Keratinocyte (primary cell): ENCODE measurements at regions not wholly inside any gene's neighbourhood (a gene's known extent, or its start where the extent isn't known, plus 50 kb on each side); places are given as distances from the start of the nearest gene placed in this dataset.

ENCODE experiments used
- DNase-seq: peaks from one replicate; pipeline ENCODE4 v3.0.0-alpha.2; 2011; ENCODE audit warnings: low read depth, missing footprints, low spot score
- FAIRE-seq: peaks from 2 replicates; lab custom pipeline; 2011; peaks lifted over from hg19 to GRCh38; lab: Jason Lieb, UNC
- H2AFZ ChIP-seq: 2 replicates; pipeline ENCODE4 v1.6.0; 2012; ENCODE audit warnings: low read length, control low read depth, inconsistent platforms; ENCODE audit not compliant: control insufficient read depth
- H3K27ac ChIP-seq: 2 replicates; pipeline ENCODE4 v1.5.1; 2011; ENCODE audit warnings: low read length; ENCODE audit not compliant: control insufficient read depth, insufficient read depth
- H3K27me3 ChIP-seq: 3 replicates; pipeline ENCODE4 v1.6.0; 2011; ENCODE audit warnings: low read length; ENCODE audit not compliant: control insufficient read depth, insufficient read depth; ENCODE audit errors: extremely low read depth
- H3K36me3 ChIP-seq, 2 experiments: 2 replicates in 1 of 2; 3 replicates in 1 of 2; pipeline ENCODE4 v1.5.1; 2011; ENCODE audit warnings: low read length in 2 of 2, mild to moderate bottlenecking in 1 of 2; ENCODE audit not compliant: control insufficient read depth in 2 of 2, insufficient read depth in 2 of 2; ENCODE audit errors: extremely low read depth in 1 of 2
- H3K4me1 ChIP-seq: 3 replicates; pipeline ENCODE4 v1.5.1; 2011; ENCODE audit warnings: low read length; ENCODE audit not compliant: control insufficient read depth, insufficient read depth; ENCODE audit errors: extremely low read depth
- H3K4me2 ChIP-seq: 3 replicates; pipeline ENCODE4 v1.6.0; 2011; ENCODE audit warnings: low read depth, low read length; ENCODE audit not compliant: control insufficient read depth, insufficient read depth; ENCODE audit errors: extremely low read depth
- H3K4me3 ChIP-seq, 3 experiments: fragments of 200-600 bp in 1 of 3; sonication (generic) in 1 of 3; 2 replicates in 2 of 3; 3 replicates in 1 of 3; pipeline ENCODE4 v1.5.1; 2011 to 2016; ENCODE audit warnings: low read length in 3 of 3, mild to moderate bottlenecking in 3 of 3, control low read depth in 2 of 3, inconsistent platforms in 1 of 3, low read depth in 1 of 3, mixed read lengths in 1 of 3, mixed run types in 1 of 3, moderate library complexity in 1 of 3; ENCODE audit not compliant: control insufficient read depth in 2 of 3, insufficient read depth in 2 of 3; ENCODE audit errors: extremely low read depth in 1 of 3
- H3K79me2 ChIP-seq: 2 replicates; pipeline ENCODE4 v1.6.0; 2012; ENCODE audit warnings: low read length; ENCODE audit not compliant: control insufficient read depth, insufficient read depth
- H3K9ac ChIP-seq: 3 replicates; pipeline ENCODE4 v1.6.0; 2011; ENCODE audit warnings: low read length; ENCODE audit not compliant: control insufficient read depth, insufficient read depth; ENCODE audit errors: extremely low read depth
- H3K9me1 ChIP-seq: 3 replicates; pipeline ENCODE4 v1.6.0; 2011; ENCODE audit warnings: low read length; ENCODE audit not compliant: control insufficient read depth, insufficient read depth; ENCODE audit errors: extremely low read depth
- H3K9me3 ChIP-seq: 2 replicates; pipeline ENCODE4 v1.5.1; 2012; ENCODE audit warnings: low read depth, low read length; ENCODE audit not compliant: control insufficient read depth
- H4K20me1 ChIP-seq: 3 replicates; pipeline ENCODE4 v1.6.0; 2011; ENCODE audit warnings: low read length; ENCODE audit not compliant: control insufficient read depth, insufficient read depth; ENCODE audit errors: extremely low read depth
- CTCF ChIP-seq, 3 experiments: IDR thresholded peaks in 1 of 3; conservative IDR thresholded peaks in 1 of 3; optimal IDR thresholded peaks in 1 of 3; 2 replicates in 2 of 3; 3 replicates in 1 of 3; pipeline versions ENCODE3 to v1.5.1; 2011; ENCODE audit warnings: low read length in 3 of 3, mild to moderate bottlenecking in 3 of 3, moderate library complexity in 2 of 3, control low read depth in 1 of 3, inconsistent platforms in 1 of 3; ENCODE audit not compliant: insufficient read depth in 2 of 3; ENCODE audit errors: extremely low read depth in 1 of 3
- EZH2 ChIP-seq: IDR thresholded peaks from one replicate; pipeline ENCODE4 v1.6.1; 2012; ENCODE audit warnings: inconsistent platforms, mild to moderate bottlenecking, low read length, moderate library complexity
- dilution Hi-C: fragments of 300-500 bp; cut with MboI; formaldehyde crosslinking; loops from one replicate; pipeline ENCODE4 v1.7.0; 2020; ENCODE audit warnings: low sequenced_read_pairs; ENCODE audit not compliant: extremely low pct_ligation_motif_present

GRCh38 chr13:65593298-65593874 lies 1636.8 kb downstream of the PCDH9 start:
- no peak for DNase-seq
- no peak for FAIRE-seq
- H3K4me2 ChIP-seq = no peak overlapping the region
- no peaks in the 10 kb centered on the region for H3K9me1 ChIP-seq
- H3K9ac ChIP-seq = no peak overlapping the region
- H2AFZ ChIP-seq = no peak overlapping the region
- H3K36me3 ChIP-seq = no peaks in the 10 kb centered on the region
- H3K27ac ChIP-seq = no peak overlapping the region
- dilution Hi-C loops = no loop called here
- no peak overlapping the region for H3K4me3 ChIP-seq
- H4K20me1 ChIP-seq = no peaks in the 10 kb centered on the region
- TF ChIP-seq CTCF (optimal IDR thresholded peaks at IDR 0.05 in 1 of 3, IDR thresholded peaks at IDR 0.05 in 1 of 3, conservative IDR thresholded peaks at IDR 0.05 in 1 of 3; ENCODE audit: extremely low read depth in 1 of 3, insufficient read depth in 2 of 3, low read length in 3 of 3) (no peak), EZH2 (no peak)
- H3K9me3 ChIP-seq = no peaks in the 10 kb centered on the region
- H3K27me3 ChIP-seq = no peaks in the 10 kb centered on the region
- no peaks in the 10 kb centered on the region for H3K79me2 ChIP-seq
- no peaks in the 10 kb centered on the region for H3K4me1 ChIP-seq

GRCh38 chr13:65592731-65593130 lies 1637.4 kb downstream of the PCDH9 start:
- Histone ChIP-seq H3K4me1 (no peaks in the 10 kb centered on the region), H4K20me1 (no peaks in the 10 kb centered on the region), H3K79me2 (no peaks in the 10 kb centered on the region), H3K27ac (no peak overlapping the region), H3K9me1 (no peaks in the 10 kb centered on the region), H3K9me3 (no peaks in the 10 kb centered on the region), H3K4me3 (no peak overlapping the region), H3K27me3 (no peaks in the 10 kb centered on the region), H3K9ac (no peak overlapping the region), H3K36me3 (no peaks in the 10 kb centered on the region), H2AFZ (no peak overlapping the region), H3K4me2 (no peak overlapping the region)
- DNase-seq = no peak
- dilution Hi-C loops = no loop called here
- FAIRE-seq = no peak
- TF ChIP-seq CTCF (optimal IDR thresholded peaks at IDR 0.05 in 1 of 3, IDR thresholded peaks at IDR 0.05 in 1 of 3, conservative IDR thresholded peaks at IDR 0.05 in 1 of 3; ENCODE audit: extremely low read depth in 1 of 3, insufficient read depth in 2 of 3, low read length in 3 of 3) (no peak), EZH2 (no peak)
